HG02571 (cell line): ENCODE measurements at regions not wholly inside any gene's neighbourhood (a gene's known extent, or its start where the extent isn't known, plus 50 kb on each side); places are given as distances from the start of the nearest gene placed in this dataset.
"Not testable (repeated sequence)": the region's sequence is repeated elsewhere in the genome, so short reads cannot be mapped to it uniquely, and the experiment has no call there.

Source experiments
- ATAC-seq: cut with Tn5 transposase; IDR thresholded peaks from one replicate; pipeline ENCODE4 v1.9.1; 2021; ENCODE audit warnings: mild to moderate bottlenecking, moderate library complexity; ENCODE audit not compliant: unreplicated experiment

DNA sequence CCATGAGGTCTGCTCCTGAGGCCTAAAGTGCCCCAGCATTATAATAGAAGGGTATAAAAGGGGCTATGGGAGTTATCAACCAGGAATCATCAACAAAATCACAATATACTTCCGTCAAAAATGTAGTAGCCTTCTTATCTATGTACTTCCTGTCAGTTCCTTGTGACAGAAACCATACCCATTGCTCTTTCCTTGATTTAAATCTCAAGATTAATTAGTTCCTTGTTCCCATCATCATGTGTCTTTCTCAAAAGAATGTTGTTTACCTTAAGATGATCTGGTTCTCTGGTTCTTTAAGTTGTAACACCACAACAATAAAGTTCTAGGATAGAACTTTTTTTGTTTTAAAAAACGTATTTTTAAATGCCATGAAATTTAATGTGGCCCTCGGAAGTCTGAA lies 833.3 kb downstream of the LTN1 start:
- no peak for ATAC-seq

DNA sequence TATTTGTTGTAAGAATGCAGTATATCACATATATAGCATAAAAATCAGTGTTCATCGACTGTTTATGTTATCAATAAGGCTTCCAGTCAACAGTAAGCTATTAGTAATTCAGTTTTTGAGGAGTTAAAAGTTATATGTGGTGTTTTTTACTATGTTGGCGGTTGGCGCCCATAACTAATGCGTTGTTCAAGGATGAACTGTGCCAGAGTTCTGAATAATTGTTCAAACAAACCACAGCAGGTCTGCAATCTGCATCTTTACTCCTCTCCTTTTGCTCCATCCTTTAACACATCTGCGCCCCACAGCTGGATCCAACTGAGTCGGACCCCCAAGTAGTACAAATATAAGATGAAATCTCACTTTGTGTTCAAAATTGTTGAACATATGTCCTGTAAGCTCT lies 836.1 kb downstream of the LTN1 start:
- ATAC-seq = no peak

DNA sequence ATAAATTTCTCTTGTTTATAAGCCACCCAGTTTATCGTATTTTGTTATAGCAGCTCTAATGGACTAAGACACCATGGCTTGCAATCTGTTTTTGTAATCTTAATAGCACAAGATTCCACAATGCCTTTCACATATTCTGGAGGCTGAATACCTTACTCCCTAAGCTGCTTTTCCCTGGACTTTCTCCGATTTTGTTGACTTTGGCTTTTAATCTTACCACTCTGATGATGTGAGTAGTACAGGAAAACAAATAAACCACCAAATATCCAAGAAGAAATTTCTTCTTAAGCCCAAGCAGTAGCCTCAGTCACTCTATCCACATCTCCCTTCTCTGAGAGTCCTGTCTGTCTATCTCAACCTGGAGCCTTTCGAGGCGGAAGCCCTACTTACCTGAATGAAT lies 838.6 kb downstream of the LTN1 start:
- ATAC-seq = no peak

DNA sequence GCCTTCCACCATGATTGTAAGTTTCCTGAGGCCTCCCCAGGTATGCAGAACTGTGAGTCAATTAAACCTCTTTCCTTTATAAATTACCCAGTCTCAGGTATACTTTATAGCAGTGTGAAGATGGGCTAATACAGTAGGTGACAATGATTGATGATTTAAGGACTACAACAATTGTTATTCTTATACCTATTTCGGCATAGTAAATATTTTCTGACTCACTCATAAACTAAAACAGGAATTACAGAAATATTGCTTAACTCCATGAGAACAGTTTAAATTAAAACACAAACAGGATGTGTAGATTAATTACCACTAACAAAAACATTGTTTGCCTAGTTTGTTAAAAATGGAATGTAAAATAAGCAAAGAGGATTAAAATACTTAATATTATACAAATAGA lies 839.9 kb downstream of the LTN1 start:
- no peak for ATAC-seq

DNA sequence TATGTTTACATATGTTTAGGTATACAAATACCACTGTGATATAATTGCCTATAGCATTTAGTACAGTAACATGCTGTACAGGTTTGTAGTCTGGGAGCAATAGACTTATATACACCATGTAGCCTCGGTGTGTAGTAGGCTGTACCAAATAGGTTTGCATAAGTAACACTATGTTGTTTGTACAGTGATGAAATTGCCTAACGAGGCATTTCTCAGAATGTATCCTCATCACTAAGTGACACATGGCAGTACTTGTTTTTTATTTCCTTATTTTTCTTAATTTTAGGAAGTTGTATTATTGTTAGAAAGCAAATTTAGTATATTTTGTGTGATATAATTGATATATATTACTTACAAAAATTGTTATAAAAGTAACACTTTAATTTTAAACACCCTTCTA lies 840.9 kb downstream of the LTN1 start:
- no peak for ATAC-seq

DNA sequence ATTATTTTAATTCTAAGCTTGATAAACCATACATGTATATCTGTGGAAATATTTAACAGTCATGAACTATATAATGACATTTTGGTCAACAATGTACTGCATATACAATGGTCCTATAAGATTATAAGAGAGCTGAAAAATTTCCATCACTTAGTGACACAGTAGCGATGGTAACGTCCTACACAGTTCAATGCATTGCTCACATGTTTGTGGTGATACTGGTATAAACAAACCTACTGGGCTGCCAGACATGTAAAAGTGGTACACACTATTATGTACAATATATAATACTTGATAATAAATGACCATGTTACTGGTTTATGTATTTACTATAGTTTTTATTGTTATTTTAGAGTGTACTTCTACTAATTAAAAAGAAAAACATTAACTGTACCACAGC lies 841.9 kb downstream of the LTN1 start:
- ATAC-seq = no peak

DNA sequence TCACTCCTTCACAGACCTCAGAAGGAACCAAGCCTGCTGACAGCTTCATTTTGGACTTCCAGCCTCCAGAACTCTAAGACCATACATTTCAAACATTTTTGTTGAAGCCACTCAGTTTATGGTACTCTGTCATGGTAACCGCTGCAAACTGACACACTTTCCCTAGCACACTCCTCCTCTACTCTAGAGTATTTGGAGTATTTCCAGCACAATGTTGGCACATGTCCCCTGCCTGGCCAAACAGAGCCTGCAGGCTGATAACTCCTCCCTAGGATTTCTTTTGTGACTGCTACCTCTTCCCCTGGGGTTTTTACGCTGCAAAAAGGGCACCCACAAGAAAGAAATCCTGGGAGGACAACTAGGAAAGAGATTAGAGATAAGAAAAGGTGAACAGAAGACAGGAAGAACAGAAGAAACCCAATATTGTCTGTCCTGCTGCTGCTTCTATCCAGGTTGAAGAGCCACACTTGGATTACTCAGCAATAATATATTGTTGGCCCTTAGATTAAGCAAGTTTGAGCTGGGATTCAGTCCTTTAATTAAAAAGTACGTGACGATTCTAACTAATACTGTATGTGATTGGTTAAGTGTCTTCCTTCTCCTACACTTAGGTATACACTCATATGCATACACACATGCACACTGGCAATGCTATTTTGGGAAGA lies 844.1 kb downstream of the LTN1 start:
- no peak for ATAC-seq

DNA sequence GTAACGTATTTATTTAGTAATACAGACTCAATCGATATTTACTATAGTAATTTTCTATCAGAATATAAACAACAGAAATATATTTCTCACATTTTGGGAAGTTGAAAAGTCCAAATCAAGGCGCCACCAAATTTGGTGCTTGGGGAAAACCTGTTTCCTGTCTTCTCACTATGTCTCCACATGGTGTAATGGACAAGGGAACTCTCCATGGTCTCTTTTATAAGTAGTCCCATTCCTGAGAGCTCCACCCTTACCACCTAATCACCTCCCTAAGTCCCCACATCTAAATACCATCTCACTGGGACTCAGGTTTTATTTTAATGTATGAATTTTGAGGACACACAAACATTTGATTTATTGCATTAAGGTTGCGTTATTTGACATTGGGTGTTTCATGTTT lies 848.0 kb downstream of the LTN1 start:
- ATAC-seq = no peak

DNA sequence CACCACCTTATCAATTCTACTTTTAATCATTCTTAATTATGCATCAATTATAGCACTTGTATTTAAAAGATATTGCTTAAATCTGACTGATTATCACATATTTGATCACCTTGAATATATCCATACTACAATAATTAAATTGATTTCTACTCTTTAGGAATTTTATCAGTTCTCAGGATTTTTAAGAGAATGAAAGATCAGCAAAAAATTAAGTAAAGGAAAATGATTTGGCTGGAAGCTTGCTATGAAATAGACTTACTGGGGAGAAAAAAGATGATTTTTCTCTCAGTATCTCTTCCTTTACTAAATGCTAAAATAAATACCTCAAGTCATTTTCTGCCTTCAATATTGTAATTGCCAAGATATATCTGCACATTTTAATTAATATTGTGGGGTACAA lies 848.6 kb downstream of the LTN1 start:
- ATAC-seq = no peak

DNA sequence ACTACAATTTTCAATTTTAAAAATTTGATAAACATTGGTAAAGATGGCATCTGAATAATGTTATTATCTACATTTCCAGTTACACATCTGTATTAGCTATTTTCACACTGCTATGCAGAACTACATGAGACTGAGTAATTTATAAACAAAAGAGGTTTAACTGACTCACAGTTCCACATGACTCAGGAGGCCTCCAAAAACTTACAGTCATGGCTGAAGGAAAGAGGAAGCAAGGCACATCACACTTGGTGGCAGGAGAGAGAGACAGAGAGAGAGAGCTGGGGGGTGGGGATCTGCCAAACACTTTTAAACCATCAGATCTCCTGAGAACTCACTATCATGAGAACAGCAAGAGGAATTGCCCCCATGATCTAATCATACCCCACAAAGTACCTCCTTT lies 850.0 kb downstream of the LTN1 start:
- ATAC-seq = no peak

DNA sequence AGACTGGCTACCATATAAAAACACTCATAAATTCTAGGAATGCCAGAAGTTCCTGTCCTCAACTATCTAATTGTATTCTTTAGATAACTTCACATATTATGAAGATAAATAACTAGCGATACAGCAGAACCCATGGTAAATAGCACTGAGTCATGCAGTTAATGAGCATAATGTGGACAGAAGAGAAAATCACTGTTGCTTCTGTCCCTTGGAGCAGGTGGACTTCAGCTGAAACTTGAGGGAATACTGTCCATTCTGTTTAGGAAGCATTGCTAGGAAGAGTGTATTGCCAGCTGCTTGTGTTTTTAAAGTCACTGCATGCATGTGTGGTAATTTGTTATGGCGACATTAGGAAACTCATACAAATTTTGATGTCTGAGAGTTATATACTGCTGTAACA lies 854.4 kb downstream of the LTN1 start:
- no peak for ATAC-seq

DNA sequence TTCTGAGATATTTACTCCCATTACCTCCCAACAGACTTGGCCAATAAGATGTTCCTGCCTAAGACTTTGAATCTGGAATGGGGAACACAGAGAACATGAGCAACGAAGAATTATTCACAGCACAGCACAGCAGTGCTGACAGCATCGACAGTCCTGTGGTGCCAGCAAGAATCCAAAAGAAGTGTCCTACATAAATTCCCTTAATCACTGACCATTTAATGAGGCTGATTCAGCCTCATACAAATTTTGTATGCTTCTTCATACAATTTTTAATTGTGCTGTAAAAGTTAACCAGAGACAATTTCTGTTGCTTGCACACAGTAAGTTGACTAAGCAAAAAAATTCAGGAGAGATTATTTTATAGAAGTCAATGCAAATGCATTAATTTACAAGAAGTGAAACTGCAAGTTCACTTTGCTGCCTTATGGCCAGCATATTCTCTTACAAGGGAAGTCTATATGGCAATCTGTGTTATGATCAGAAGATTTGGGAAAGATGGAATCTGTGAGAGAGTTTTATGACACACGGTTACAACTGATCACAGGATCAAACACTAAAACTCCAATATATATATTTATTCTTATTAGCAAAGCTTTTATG lies 855.9 kb downstream of the LTN1 start:
- no peak for ATAC-seq

DNA sequence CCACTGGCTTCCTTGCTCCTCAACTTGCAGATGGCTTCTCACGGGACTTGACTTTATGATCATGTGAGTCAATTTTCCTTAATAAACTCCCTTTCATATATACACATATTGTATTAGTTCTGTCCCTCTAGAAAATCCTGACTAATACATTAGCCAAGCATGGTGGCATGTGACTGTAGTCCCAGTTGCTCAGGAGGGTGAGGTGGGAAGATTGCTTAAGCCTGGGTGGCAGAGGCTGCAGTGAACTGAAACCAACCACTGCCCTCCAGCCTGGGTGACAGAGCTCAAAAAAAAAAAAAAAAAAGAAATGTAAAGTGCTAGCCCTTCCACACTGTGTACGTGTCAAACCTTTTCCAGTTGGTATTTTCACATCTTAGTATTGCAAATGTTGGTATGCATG lies 857.0 kb downstream of the LTN1 start:
- no peak for ATAC-seq

DNA sequence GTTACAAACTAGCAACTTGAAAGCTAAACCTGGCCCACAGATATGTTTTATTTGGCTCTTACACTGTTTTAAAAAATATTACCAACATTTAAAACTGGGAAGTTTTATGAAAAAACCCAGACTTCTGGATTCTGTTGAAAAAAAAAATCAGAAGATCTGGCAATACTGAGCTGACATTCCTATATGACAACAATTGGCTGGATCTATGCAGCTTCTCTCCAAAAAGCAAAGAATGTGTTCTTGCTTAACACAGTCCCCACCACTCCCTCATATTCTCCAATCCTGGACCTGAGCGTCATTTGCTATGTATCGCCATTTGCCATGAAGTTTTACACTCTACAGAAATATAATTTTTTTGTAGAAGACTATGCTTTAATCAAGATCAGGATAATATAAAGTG lies 859.6 kb downstream of the LTN1 start:
- ATAC-seq = no peak

DNA sequence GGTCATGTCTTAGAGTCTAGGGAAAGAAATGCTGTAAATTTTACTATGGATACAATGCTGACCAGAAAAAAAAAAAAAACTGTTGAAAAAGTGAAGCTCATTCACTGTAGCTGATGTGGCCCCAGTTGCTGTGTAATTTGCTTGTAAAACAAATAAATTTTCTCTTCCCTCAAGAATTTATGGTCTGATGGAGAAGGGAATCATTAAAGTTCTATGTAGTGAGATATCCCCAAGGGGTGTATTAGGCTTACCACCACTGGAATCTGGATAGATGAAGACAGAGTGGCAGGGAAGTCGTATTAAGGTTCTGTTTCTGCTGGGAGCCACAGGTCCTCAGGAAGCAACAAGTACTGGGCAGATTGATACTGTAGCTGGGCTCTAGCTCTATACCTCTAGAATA lies 860.0 kb downstream of the LTN1 start:
- no peak for ATAC-seq

DNA sequence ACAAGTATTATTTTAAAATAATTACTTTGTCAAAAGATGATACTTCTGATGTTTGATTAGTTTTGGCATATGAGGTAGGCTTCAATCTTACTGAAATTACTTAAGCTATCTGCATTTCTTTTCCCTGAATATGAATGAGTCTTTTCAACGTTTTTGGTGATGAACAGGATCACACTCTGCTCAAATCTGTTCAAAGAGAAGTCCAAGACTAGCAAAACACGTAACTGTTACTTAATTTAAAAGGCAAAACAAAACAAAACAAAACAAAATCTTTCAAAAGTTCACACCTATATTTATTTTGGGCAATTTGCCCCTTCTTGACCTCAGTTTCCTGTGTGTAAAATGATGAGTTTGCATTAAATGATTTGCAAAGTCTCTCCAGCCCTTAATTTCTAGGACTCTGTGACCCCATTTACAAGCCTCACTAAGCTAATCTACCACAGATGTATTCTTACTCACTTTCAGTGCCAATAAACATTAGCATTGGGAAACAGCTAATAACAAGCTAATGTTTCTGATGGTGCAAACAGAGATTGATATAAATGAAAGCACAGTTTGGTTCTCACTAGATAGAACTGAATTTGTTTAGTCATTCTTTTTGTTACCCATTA lies 865.4 kb downstream of the LTN1 start:
- no peak for ATAC-seq

DNA sequence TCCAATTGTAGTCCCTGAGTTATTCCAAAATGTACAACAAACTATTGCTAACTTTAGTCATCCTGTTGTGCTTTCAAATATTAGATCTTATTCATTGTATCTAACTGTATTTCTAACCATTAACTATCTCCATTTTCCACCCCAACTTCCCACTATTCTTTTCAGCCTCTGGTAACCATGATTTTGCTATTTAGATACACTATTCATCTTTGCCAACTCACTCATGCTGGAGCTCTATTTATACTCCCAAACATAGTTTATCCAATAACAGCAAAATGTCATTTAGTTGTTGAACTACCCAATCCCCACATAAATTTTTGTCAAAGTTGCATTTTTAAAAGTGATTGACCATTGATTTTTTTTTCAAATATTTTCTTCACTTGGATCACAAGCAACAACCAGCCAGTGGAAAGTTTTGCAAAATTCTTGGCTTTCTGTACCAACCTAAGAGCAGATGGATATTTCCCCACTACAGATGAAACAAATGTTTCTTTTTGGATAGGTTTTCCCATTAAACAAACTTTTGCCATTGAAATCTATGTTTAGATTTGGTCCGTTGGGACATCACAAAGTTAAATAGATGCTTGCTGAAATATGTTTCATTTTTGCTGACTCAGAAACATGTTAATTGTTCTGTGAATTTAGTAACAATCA lies 866.0 kb downstream of the LTN1 start:
- no peak for ATAC-seq

DNA sequence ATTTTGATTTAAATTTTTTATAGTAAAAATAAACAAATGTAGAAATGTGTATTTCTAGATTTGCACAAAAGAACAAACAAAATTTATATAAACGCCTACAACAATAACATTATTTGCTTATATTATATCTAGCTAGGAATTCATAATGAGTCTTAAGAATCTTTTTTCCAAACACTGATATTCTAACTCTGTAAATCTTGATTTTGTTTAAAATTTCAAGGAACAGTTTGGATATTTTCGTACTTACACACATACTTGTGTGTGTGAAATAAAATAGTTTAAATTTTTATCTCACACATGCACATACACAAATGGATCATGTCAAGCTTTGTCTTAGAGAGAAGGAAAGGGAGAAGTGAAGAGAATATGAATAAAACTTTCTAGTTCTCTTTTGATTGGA lies 868.1 kb downstream of the LTN1 start:
- ATAC-seq = no peak

DNA sequence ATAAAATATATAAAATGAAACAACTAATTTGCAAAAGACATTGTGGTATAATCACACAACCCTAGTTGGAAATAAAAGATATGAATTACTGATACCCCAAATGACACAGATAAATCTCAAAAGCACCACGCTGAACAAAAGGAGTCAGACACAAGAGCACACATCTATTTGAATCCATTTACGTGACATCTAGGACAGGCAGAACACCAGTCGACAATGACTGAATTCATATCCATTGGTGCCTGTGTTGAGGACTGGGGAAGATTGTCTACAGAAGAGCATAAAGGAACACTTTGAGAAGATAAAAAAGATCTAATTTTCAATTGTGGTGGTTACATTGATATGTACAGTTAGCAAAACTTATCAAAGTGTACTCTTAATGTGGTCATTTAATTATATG lies 874.1 kb downstream of the LTN1 start:
- no peak for ATAC-seq

DNA sequence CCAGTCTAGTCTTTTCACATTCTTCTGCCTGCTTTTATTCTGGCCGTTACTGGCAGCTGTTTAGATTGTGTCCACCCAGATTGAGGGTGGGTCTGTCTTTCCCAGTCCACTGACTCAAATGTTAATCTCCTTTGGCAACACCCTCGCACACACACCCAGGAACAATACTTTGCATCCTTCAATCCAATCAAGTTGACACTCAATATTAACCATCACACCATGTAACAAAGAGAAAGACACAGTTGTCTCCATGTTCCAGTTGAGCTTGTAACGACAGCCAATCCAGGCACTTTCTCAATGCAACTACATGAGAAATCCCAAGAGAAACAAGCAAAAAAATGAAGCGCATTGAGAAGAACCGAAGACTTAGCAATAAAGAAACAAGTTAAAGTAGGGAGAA lies 877.7 kb downstream of the LTN1 start:
- not testable (repeated sequence) for ATAC-seq

DNA sequence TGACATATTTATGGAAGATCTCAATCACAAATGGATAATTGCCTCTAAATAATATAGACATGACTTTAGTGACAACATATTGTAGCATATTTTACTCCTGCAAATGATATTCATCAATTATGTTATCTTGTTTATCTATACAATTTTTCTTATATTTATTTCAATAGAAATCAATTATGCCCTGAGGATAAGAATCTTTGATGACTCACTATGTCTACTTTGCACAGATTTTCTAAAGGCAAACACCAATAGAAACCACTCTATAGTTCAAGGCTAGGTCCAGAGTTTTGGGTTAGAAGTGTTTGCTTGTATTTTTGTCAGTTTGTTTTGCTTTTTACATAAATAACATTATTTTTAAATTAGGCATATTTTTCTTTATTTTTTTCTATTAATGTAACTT lies 879.0 kb downstream of the LTN1 start:
- ATAC-seq = no peak

DNA sequence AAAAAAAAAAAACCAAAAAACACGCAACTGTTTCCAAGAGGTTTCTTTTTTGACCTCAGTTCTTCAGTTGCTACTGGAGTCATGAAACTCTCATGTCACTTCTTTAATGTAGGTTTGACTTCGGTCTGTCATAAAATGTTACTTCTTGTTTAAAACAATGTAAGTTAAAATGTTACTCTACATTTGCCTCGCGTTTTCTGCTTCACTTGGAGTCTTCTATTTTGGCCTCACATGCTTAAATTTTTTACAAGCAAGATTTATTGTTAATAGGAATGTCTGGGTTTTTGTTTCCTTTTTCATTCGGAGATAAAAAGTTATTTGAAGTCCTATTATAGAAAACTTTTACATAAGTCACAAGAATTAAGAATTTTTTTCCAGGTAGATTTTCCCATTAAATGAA lies 880.2 kb downstream of the LTN1 start:
- no peak for ATAC-seq
